Tibial artery (tissue), 4 donors: ENCODE measurements at regions not wholly inside any gene's neighbourhood (a gene's known extent, or its start where the extent isn't known, plus 50 kb on each side); places are given as distances from the start of the nearest gene placed in this dataset.

Experiments used
- DNase-seq, 2 donors: peaks; one replicate each; pipeline ENCODE4 v3.0.0-alpha.2; 2019
- H3K27ac ChIP-seq, 2 donors: fragments of 200-600 bp; sonication (generic) in 1 of 2; 1 replicate in 1 of 2; 2 replicates in 1 of 2; pipeline ENCODE4 v1.5.1; 2018 to 2019; ENCODE audit warnings: mild to moderate bottlenecking in 1 of 2
- H3K27me3 ChIP-seq, 2 donors: fragments of 200-600 bp; sonication (generic) in 1 of 2; one replicate each; pipeline versions ENCODE4 v1.5.1 to v1.6.0; 2016 to 2019
- H3K36me3 ChIP-seq, 3 donors: fragments of 200-600 bp; sonication (generic) in 2 of 3; one replicate each; pipeline ENCODE4 v1.5.1; 2016 to 2019; ENCODE audit warnings: mild to moderate bottlenecking in 2 of 3
- H3K4me1 ChIP-seq, 4 donors: fragments of 200-600 bp; sonication (generic) in 2 of 4; 1 replicate in 3 of 4; 2 replicates in 1 of 4; pipeline ENCODE4 v1.5.1; 2016 to 2019
- H3K4me3 ChIP-seq, 2 donors: fragments of 200-600 bp; sonication (generic) in 1 of 2; 1 replicate in 1 of 2; 2 replicates in 1 of 2; pipeline ENCODE4 v1.5.1; 2018 to 2019; ENCODE audit warnings: mild to moderate bottlenecking in 2 of 2
- H3K9me3 ChIP-seq, 3 donors: fragments of 200-600 bp; sonication (generic) in 1 of 3; one replicate each; pipeline ENCODE4 v1.5.1; 2016 to 2019
- intact Hi-C: fragments of 100-400 bp; cut with DNase I; formaldehyde crosslinking; loops from one replicate; pipeline ENCODE4 v1.15.0; 2023; ENCODE audit warnings: low total_unique reads
- TF ChIP-seq, protein P1 (sequence below), 2 experiments: fragments of 200-600 bp in 1 of 2; fragments of 450-650 bp in 1 of 2; IDR thresholded peaks; one replicate each; pipeline ENCODE4 v1.5.1; 2017 to 2019; ENCODE audit warnings: antibody characterized with exemption in 2 of 2, mild to moderate bottlenecking in 1 of 2, moderate library complexity in 1 of 2

DNA sequence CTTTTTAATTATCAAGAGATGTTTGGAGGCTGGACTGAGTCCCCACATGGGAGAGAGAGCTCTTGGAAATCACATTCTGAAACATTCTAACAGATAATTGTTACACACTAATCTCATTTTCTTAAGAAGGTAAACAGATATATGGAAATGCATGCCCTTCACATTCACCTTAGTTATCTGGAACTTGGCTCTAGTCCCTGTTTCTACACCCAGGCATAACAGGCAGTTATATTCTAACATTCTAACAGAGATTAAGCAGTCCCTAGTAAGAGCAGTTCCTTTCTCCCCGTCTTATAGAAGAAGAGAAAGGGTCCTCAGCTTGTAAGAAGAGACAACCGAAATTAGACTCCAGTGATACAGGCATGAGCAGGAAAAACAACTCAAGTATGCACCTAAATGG is 385.4 kb downstream of the SOX11 start:
- intact Hi-C loops = no loop called here
- Histone ChIP-seq H3K9me3 (no peaks in the 10 kb centered on the region), H3K27ac (no peak overlapping the region), H3K4me3 (no peak overlapping the region), H3K4me1 (no peaks in the 10 kb centered on the region), H3K36me3 (no peaks in the 10 kb centered on the region), H3K27me3 (no peaks in the 10 kb centered on the region)
- no peak for DNase-seq
- TF ChIP-seq, protein P1, sequence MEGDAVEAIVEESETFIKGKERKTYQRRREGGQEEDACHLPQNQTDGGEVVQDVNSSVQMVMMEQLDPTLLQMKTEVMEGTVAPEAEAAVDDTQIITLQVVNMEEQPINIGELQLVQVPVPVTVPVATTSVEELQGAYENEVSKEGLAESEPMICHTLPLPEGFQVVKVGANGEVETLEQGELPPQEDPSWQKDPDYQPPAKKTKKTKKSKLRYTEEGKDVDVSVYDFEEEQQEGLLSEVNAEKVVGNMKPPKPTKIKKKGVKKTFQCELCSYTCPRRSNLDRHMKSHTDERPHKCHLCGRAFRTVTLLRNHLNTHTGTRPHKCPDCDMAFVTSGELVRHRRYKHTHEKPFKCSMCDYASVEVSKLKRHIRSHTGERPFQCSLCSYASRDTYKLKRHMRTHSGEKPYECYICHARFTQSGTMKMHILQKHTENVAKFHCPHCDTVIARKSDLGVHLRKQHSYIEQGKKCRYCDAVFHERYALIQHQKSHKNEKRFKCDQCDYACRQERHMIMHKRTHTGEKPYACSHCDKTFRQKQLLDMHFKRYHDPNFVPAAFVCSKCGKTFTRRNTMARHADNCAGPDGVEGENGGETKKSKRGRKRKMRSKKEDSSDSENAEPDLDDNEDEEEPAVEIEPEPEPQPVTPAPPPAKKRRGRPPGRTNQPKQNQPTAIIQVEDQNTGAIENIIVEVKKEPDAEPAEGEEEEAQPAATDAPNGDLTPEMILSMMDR (IDR thresholded peaks at IDR 0.05) = no peak

DNA sequence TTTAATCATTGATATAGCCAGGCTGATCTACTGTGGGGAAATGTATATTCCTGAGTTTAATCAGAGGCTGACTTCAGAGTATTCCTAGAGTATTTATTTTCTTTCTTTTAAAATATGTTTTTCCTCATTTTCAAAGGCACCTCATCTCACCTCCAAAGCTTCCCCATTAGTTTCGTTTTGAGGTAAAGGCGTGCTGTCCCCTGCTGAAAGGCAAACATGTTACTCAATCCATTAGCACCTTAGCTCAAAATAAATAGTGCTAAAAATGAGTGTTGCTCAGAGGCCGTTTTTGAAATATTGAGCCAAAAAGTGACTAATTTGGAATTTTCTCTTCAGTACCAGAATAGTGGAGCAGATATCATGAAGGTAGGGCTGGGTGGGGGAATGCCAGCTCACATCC is 386.2 kb downstream of the SOX11 start:
- H3K9me3 ChIP-seq = no peaks in the 10 kb centered on the region
- intact Hi-C loops = no loop called here
- H3K36me3 ChIP-seq = no peaks in the 10 kb centered on the region
- DNase-seq = no peak
- no peaks in the 10 kb centered on the region for H3K4me1 ChIP-seq
- no peak overlapping the region for H3K27ac ChIP-seq
- no peaks in the 10 kb centered on the region for H3K27me3 ChIP-seq
- no peak overlapping the region for H3K4me3 ChIP-seq
- TF ChIP-seq, protein P1 (IDR thresholded peaks at IDR 0.05) = no peak

DNA sequence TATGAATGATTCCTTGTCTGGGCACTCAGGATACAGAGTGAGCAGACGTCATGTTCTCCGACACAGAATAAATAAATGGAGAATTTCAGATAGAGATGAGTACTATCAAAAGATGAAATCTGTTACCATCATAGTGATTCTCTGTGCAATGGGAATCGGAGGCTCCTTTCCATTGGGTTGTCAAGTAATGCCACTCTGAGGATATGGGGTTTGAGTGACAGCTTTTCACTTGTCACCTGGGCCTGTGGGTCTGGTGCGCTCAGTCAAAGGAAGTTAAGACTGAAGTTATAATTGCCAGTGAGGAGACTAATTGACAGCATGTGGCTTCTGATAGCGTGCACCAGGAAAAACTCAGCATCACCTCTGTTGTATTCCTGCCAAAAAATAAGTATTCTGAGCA is 387.2 kb downstream of the SOX11 start:
- Histone ChIP-seq H3K9me3 (no peaks in the 10 kb centered on the region), H3K36me3 (no peaks in the 10 kb centered on the region), H3K4me3 (no peak overlapping the region), H3K27ac (no peak overlapping the region), H3K4me1 (no peaks in the 10 kb centered on the region), H3K27me3 (no peaks in the 10 kb centered on the region)
- no peak for DNase-seq
- intact Hi-C loops = no loop called here
- TF ChIP-seq, protein P1 (IDR thresholded peaks at IDR 0.05) = no peak

DNA sequence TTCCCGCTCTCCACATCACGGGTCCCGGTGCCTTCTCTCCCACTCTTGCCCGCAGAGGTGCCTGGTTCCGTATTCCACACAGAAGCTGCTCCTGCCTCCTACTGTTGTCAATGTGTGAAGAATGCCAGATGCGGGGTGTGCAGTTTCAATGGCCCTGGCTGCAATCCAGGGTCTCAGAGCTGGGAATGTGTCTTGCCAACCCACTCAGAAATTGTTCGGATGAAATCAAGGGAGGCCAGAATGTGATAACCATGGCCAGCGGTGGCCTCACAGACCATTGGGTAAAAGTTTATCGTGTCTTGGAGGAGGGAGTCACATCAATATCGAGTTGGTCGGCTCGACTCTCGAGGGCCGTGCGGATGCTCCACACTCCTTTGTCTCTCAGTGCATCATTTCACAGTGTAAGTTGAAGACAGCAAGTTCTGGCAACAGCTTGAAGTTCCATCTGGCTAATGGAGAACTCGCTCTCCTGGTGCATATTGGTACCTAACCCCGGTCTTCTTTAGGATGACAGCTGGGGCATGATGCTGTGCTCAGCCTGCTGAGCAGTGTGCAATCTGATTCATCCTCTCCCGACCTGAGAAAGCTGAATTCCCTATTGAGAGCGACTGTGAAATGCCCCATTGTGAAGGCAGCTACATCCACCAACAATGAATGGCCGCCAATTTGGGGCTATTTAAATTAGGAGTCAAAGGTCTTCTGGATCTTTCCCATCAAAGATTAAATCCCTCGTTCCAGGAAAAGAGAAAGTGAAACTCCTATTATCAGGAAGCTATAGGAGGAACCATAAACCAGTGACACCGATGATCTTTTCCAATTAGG is 389.0 kb downstream of the SOX11 start:
- Histone ChIP-seq H3K4me3 (no peak overlapping the region), H3K36me3 (no peaks in the 10 kb centered on the region), H3K27ac (no peak overlapping the region), H3K27me3 (no peaks in the 10 kb centered on the region), H3K4me1 (no peaks in the 10 kb centered on the region), H3K9me3 (no peaks in the 10 kb centered on the region)
- TF ChIP-seq, protein P1 (IDR thresholded peaks at IDR 0.05) = no peak
- intact Hi-C loops = no loop called here
- DNase-seq = no peak

DNA sequence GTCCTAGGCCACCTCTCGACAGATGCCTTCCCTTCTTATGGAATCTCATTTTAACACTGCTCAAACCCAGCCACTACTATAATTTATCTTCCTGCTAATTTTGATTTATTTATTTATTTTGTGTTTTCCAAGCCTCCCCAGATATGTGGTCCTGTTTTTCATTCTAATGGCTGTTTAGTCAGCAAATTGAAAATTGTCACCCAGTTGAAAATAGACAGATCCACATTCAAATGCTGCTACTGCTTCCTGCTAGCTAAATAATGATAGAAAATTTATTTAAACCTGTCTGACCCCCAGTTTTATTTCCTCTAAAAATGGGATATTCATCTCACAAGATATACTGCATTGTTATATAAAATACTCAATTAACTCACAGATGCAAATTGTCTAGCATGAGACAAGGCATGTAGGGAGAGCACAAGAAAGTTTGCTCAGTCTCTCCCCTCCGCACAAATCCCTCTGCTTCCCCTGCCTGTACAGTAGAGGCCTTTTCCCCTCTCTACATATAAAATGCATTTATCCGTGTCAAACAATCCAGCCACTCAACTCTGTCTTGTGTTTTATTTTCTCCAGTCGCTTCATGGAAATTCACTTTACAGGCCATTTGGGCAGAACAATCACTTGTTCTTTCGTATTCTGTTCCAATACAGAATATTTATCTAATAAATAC is 389.9 kb downstream of the SOX11 start:
- no peak overlapping the region for H3K4me3 ChIP-seq
- H3K27me3 ChIP-seq = no peaks in the 10 kb centered on the region
- TF ChIP-seq, protein P1 (IDR thresholded peaks at IDR 0.05) = no peak
- no peak for DNase-seq
- H3K27ac ChIP-seq = no peak overlapping the region
- H3K36me3 ChIP-seq = no peaks in the 10 kb centered on the region
- no peaks in the 10 kb centered on the region for H3K4me1 ChIP-seq
- intact Hi-C loops = no loop called here
- H3K9me3 ChIP-seq = peaks cover 0 to 6% (median 0%) of the 10 kb centered on the region in 3 donors
